ENCODE measurements at regions not wholly inside any gene's neighbourhood (a gene's known extent, or its start where the extent isn't known, plus 50 kb on each side); places are given as distances from the start of the nearest gene placed in this dataset.

DNA sequence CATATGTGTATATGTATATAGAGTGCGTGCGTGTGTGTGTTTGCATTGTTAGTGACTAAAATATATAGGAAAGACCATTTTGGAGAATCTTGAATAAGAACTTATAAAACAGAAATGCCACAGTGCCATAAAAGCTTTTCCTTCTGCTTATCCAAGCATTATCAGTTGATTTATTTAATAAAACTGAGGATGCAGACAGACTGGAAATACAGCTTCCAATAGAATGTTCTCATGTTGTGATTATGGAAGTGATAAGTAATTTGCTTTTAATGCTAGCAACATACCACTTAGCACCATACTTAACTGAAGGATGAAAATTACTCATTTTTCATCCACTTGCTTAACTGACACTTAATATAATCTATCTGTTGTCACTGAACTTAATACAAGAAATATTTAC is 820.1 kb downstream of the TFAP2A start:
- Histone ChIP-seq H3K27me3 (ENCODE audit: control insufficient read depth, insufficient read depth, low read length) (no peaks in the 10 kb centered on the region), H3K9me3 (ENCODE audit: control insufficient read depth, insufficient read depth, low read length) (no peaks in the 10 kb centered on the region), H3K4me3 (ENCODE audit: low read depth, low read length) (no peak overlapping the region), H3K27ac (ENCODE audit: low read depth, low read length) (no peak overlapping the region)
- TF ChIP-seq, protein P1, sequence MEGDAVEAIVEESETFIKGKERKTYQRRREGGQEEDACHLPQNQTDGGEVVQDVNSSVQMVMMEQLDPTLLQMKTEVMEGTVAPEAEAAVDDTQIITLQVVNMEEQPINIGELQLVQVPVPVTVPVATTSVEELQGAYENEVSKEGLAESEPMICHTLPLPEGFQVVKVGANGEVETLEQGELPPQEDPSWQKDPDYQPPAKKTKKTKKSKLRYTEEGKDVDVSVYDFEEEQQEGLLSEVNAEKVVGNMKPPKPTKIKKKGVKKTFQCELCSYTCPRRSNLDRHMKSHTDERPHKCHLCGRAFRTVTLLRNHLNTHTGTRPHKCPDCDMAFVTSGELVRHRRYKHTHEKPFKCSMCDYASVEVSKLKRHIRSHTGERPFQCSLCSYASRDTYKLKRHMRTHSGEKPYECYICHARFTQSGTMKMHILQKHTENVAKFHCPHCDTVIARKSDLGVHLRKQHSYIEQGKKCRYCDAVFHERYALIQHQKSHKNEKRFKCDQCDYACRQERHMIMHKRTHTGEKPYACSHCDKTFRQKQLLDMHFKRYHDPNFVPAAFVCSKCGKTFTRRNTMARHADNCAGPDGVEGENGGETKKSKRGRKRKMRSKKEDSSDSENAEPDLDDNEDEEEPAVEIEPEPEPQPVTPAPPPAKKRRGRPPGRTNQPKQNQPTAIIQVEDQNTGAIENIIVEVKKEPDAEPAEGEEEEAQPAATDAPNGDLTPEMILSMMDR (IDR thresholded peaks at IDR 0.05; ENCODE audit: low read depth, low read length) = no peak
- ChIA-PET POLR2A (no interaction called here), CTCF (no interaction called here)
- DNase-seq (ENCODE audit: low read depth, low spot score) = no peak

DNA sequence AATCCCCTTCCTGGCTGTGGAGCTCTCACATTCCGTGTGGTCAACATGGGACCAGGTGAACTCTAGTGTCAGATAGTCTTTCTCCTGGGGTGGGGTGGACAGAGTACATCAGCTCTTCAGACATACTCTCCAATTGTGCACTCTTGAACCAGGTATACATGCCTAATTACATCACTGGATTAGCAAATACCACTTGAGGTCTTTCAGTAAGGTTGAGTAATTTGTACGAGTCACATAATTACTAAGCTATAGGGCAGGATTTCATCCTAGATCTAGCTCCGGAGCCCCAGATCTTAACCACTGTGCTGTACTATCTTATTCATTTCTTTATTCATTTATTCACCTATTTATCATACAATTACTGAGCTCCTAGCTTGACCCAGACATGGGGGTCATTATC is 821.3 kb downstream of the TFAP2A start:
- Histone ChIP-seq H3K27ac (ENCODE audit: low read depth, low read length) (no peak overlapping the region), H3K9me3 (ENCODE audit: control insufficient read depth, insufficient read depth, low read length) (no peaks in the 10 kb centered on the region), H3K4me3 (ENCODE audit: low read depth, low read length) (no peak overlapping the region), H3K27me3 (ENCODE audit: control insufficient read depth, insufficient read depth, low read length) (no peaks in the 10 kb centered on the region)
- CTCF ChIA-PET = interaction anchor here (0.6 to 1.2 kb wide), 2 partner anchors 344 to 610 kb away, joined by 3 to 4 read pairs; no protein-coding TSS in a partner anchor
- DNase-seq (ENCODE audit: low read depth, low spot score) = no peak
- POLR2A ChIA-PET = no interaction called here
- TF ChIP-seq, protein P1 (IDR thresholded peaks at IDR 0.05; ENCODE audit: low read depth, low read length) = no peak

DNA sequence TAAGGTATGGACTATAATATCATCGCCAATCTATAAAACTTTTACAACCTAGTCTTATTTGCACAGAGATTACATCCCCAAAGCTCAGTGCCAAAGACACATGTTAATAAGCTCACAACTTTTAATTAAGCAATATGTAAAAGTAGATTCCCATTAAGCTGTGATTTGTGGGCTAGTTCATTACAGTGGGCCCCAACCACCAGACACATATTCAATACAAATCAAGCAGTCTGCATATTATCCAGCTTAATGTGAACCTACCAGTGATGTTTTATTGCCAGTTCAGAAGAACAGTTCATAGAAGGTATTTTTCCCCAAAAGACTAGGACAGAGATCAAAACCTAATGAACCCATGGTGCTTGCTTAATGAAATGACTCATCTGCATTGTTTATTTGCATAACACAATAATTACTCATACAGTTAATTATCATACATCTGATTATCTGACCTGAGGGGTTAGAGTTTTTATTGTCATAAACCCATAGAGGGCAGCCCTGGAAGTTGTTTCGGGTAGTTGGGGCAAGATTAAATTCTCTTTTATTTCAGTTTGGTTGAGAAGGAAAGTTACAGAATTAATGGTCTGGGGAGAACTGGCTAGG is 831.0 kb downstream of the TFAP2A start:
- TF ChIP-seq, protein P1 (IDR thresholded peaks at IDR 0.05; ENCODE audit: low read depth, low read length) = no peak
- no peak for DNase-seq (ENCODE audit: low read depth, low spot score)
- ChIA-PET CTCF (no interaction called here), POLR2A (no interaction called here)
- Histone ChIP-seq H3K27me3 (ENCODE audit: control insufficient read depth, insufficient read depth, low read length) (no peaks in the 10 kb centered on the region), H3K4me3 (ENCODE audit: low read depth, low read length) (no peak overlapping the region), H3K27ac (ENCODE audit: low read depth, low read length) (no peak overlapping the region), H3K9me3 (ENCODE audit: control insufficient read depth, insufficient read depth, low read length) (no peaks in the 10 kb centered on the region)

DNA sequence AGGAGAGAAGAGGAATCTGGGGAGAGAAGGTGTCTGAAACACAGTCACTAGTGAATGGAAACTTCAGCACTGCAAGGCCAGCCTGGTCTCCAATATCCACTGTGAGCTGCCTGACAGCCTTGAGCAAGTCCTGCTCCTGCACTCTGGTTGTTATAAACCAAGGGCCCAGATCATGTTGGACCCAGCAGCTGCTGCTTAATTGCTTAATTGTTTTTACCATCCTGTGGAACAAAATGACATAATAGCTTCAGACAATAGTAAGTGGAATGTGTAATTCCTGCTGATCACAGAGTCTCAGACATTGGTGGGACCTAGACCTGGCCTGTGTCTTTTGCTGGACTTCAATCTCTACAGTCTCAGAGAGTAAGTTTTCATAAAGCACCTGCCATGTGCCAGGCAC is 833.7 kb downstream of the TFAP2A start:
- no peak overlapping the region for H3K4me3 ChIP-seq (ENCODE audit: low read depth, low read length)
- ChIA-PET POLR2A (no interaction called here), CTCF (no interaction called here)
- no peaks in the 10 kb centered on the region for H3K9me3 ChIP-seq (ENCODE audit: control insufficient read depth, insufficient read depth, low read length)
- no peak for DNase-seq (ENCODE audit: low read depth, low spot score)
- H3K27ac ChIP-seq (ENCODE audit: low read depth, low read length) = no peak overlapping the region
- TF ChIP-seq, protein P1 (IDR thresholded peaks at IDR 0.05; ENCODE audit: low read depth, low read length) = no peak
- no peaks in the 10 kb centered on the region for H3K27me3 ChIP-seq (ENCODE audit: control insufficient read depth, insufficient read depth, low read length)

DNA sequence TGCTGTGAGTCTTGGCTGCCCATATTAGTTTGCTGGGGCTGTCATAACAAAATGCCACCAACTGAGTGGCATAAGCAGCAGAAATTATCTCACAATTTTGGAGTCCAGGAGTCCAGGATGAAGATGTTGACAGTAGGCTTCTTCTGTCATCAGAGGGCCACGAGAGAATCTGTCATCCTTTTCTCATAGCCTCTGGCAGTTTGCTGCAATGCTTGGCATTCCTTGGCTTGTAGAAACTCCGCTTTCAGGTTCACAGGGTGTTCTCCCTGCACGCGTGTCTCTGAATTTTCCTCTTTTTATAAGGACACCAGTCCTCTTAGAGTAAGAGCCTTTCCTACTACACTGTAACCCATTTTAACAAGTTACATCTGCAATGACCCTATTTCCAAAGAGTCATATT is 838.4 kb downstream of the TFAP2A start:
- H3K9me3 ChIP-seq (ENCODE audit: control insufficient read depth, insufficient read depth, low read length) = no peaks in the 10 kb centered on the region
- no peak for DNase-seq (ENCODE audit: low read depth, low spot score)
- TF ChIP-seq, protein P1 (IDR thresholded peaks at IDR 0.05; ENCODE audit: low read depth, low read length) = no peak
- H3K27ac ChIP-seq (ENCODE audit: low read depth, low read length) = no peak overlapping the region
- H3K27me3 ChIP-seq (ENCODE audit: control insufficient read depth, insufficient read depth, low read length) = no peaks in the 10 kb centered on the region
- ChIA-PET CTCF (no interaction called here), POLR2A (no interaction called here)
- H3K4me3 ChIP-seq (ENCODE audit: low read depth, low read length) = no peak overlapping the region
